Brain microvascular endothelial cell (primary cell): ENCODE measurements at regions not wholly inside any gene's neighbourhood (a gene's known extent, or its start where the extent isn't known, plus 50 kb on each side); places are given as distances from the start of the nearest gene placed in this dataset.
A peak's percentile ranks its signal among the peaks of the same experiment; 100 is the strongest.

Source experiments
- DNase-seq: peaks from one replicate; pipeline ENCODE4 v3.0.0-alpha.2; 2020
- H3K27ac ChIP-seq: fragments of 250-450 bp; sonication (Bioruptor Pico); 2 replicates; pipeline ENCODE4 v1.5.1; 2020; ENCODE audit warnings: mild to moderate bottlenecking, moderate library complexity
- H3K27me3 ChIP-seq: fragments of 250-450 bp; sonication (Bioruptor Pico); replicated peaks from 2 replicates; pipeline ENCODE4 v1.5.1; 2020; ENCODE audit warnings: mild to moderate bottlenecking
- H3K36me3 ChIP-seq: fragments of 250-450 bp; sonication (Bioruptor Pico); replicated peaks from 2 replicates; pipeline ENCODE4 v1.5.1; 2020; ENCODE audit warnings: mild to moderate bottlenecking
- H3K4me3 ChIP-seq: 2 replicates; pipeline ENCODE4 v1.5.1; 2011; ENCODE audit warnings: low read depth, mild to moderate bottlenecking, control low read depth, low read length, moderate library complexity
- in situ Hi-C: cut with HindIII; loops from 2 replicates; pipeline ENCODE4 v1.10.0; 2017; ENCODE audit warnings: low sequenced_read_pairs, low pct_ligation_motif_present
- TF ChIP-seq, protein P1 (sequence below): IDR thresholded peaks from 2 replicates; pipeline ENCODE4 v1.5.1; 2011; ENCODE audit warnings: low read depth, mild to moderate bottlenecking, moderate library complexity, low read length, control low read depth, inconsistent platforms; ENCODE audit errors: missing control alignments

DNA sequence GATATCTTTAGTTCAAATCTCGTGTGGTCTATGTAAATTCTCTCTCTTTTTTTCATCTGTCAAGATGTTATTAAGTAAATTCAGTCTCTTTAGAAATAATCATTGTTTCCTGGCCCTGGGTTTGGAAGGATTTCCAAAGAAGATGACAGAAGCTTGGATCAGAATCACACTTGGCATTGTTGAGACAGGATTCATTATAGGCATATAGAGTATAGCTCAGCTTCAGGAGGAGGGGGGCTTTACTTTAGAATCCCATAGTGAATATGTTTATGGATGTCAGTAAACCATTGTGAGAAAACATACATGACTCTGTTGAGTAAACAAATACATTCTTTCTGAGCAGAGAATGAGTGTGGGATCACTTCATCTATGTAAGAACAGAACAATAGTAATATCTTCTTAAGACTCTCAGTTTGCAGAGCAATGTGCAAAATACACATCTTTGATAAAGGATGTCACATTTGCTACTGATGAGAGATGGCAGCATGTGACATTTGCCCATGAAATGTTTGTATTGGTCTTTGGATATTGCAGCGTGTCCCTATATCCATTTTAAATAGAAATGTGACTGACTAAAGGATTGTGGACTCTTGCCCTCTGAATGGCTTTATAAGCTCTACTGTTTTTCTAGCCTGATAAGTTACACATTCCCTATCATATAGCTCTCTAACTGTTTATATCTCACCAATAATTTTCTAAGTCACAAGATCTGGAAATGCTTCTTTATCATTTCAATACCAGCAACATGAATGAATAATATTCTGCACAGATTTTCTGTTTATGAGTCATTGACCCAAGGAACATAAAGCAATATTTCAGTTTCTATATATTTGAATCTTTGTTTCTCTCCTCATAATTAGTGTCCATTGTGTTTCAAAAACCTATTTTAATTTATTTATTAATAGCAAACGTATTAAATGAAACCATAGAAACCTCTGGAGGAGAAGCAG, 95.6 kb upstream of the THRB start:
- no peak for DNase-seq
- Histone ChIP-seq H3K36me3 (no peaks in the 10 kb centered on the region), H3K27ac (no peak overlapping the region), H3K4me3 (no peak overlapping the region), H3K27me3 (peaks cover 3% of the 10 kb centered on the region)
- TF ChIP-seq, protein P1, sequence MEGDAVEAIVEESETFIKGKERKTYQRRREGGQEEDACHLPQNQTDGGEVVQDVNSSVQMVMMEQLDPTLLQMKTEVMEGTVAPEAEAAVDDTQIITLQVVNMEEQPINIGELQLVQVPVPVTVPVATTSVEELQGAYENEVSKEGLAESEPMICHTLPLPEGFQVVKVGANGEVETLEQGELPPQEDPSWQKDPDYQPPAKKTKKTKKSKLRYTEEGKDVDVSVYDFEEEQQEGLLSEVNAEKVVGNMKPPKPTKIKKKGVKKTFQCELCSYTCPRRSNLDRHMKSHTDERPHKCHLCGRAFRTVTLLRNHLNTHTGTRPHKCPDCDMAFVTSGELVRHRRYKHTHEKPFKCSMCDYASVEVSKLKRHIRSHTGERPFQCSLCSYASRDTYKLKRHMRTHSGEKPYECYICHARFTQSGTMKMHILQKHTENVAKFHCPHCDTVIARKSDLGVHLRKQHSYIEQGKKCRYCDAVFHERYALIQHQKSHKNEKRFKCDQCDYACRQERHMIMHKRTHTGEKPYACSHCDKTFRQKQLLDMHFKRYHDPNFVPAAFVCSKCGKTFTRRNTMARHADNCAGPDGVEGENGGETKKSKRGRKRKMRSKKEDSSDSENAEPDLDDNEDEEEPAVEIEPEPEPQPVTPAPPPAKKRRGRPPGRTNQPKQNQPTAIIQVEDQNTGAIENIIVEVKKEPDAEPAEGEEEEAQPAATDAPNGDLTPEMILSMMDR = no peak
- in situ Hi-C loops = no loop called here

DNA sequence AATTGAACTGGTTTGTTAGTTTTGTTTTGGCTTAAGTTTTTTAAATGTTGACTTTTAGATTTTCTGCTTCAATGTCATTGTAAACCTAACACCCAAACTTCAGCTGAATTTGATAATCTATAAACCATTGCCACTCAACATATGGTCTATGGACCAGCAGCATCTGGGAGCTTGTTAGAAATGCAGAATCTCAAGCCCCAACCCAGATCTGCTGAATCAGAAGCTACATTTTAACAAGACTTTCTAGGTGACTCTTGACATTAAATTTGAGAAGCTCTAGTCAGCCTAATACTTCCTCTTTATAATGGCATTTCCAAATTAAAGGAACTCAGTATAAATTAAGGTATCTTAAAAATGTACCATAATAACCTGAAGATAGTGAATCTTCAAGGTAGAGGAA, 96.5 kb upstream of the THRB start:
- H3K27ac ChIP-seq = no peak overlapping the region
- H3K36me3 ChIP-seq = no peaks in the 10 kb centered on the region
- no peak overlapping the region for H3K4me3 ChIP-seq
- in situ Hi-C loops = no loop called here
- peaks cover 3% of the 10 kb centered on the region for H3K27me3 ChIP-seq
- DNase-seq = no peak
- TF ChIP-seq, protein P1 = no peak

DNA sequence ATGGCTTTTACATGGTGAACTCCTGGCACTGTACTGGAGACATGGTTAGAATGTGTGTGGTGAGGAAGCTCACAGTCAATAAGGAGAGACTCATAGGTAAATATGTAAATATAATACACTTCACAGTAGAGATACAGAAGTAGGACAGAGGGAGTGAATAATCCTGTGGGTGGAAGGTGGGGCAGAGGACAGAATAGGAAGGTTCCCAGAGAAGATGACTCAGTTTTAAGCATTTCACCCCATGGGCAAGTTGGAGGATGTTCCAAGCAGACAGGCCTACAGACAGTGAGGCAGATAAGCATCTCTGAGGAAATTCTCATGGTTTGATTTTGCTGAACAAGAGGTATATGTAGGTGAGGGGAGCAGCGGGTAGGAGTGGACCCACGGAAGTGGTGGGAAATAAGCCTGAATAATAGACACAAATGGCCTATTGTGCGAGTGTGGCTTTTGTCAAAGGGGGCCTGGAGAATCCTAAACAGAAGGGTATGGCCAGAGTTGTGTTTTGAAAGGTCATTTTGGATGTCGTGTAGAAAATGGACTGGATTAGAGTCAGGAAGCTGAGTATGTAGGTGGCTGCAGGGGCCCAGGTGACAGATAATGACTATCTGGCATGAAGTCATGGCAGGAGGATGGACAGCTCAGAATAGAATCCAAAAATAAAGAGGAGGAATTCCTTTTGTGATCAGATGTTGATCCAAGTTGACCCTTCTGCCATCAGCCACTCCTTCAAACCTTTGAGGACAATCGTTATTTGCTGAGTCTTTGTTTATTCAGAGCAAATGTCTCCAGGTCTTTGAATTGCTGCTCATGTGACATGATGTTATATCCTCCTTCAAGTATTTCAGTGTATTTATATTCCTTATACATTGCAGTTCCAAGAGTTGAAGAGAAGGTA, 97.3 kb upstream of the THRB start:
- Histone ChIP-seq H3K4me3 (no peak overlapping the region), H3K27ac (peak overlapping the region; percentile 36), H3K36me3 (no peaks in the 10 kb centered on the region), H3K27me3 (peaks cover 2% of the 10 kb centered on the region)
- in situ Hi-C loops = no loop called here
- peak; percentile 66 for DNase-seq
- TF ChIP-seq, protein P1 = no peak

DNA sequence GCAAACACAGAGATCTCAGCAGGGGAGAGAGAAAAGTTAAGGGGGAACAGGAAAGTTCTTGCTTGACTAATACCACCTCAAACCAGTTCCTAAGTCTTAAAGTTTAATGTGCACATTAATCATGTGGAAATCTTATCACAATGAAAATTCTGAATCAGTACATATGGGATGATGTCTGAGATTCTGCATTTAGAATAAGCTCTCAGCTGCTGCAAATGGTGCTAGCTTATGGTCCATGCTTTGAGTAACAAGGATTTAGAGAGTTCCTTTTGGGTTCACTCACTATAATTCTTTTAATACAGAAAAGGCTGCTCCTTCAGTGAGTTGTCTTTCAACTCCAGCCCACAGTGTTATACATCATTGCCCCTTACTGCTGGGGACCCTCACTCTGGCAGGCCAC, 99.5 kb upstream of the THRB start:
- DNase-seq = no peak
- TF ChIP-seq, protein P1 = no peak
- in situ Hi-C loops = no loop called here
- Histone ChIP-seq H3K36me3 (no peaks in the 10 kb centered on the region), H3K27me3 (no peaks in the 10 kb centered on the region), H3K4me3 (no peak overlapping the region), H3K27ac (no peak overlapping the region)

DNA sequence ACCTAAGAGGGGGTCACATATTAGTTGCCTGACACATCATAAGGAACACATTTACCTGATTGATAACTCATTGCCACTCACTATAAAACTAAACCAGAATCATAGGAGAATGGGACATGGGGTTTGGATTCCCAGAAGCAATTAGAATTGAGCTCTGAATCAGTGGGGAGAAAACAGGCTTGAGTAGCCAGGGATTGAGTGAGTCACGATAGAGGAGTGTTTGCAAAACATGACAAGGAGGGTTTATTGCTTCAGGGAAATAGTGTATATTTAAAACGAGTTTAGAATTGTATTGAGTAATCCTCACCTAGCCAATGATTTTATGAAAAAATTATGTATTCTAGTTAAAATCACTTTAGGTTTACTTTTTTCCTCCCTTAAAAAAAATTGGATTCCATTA, 101.1 kb upstream of the THRB start:
- H3K36me3 ChIP-seq = no peaks in the 10 kb centered on the region
- H3K4me3 ChIP-seq = no peak overlapping the region
- H3K27ac ChIP-seq = no peak overlapping the region
- no peaks in the 10 kb centered on the region for H3K27me3 ChIP-seq
- in situ Hi-C loops = no loop called here
- TF ChIP-seq, protein P1 = no peak
- no peak for DNase-seq
